GM12878 (cell line): ENCODE measurements at regions not wholly inside any gene's neighbourhood (a gene's known extent, or its start where the extent isn't known, plus 50 kb on each side); places are given as distances from the start of the nearest gene placed in this dataset.

Source experiments
- ATAC-seq: fragments of 200-7000 bp; cut with Tn5 transposase; 3 replicates; pipeline ENCODE4 v1.9.1; 2020; ENCODE audit warnings: mild to moderate bottlenecking, moderate library complexity
- BruUV-seq: library from RNA; stranded (reverse); fragments of 400-500 nt; replicated peaks from 2 replicates; lab custom pipeline; 2021; lab: Mats Ljungman, UMichigan
- CTCF ChIA-PET: fragments of 300-600 bp; sonication (Branson Sonifier 250); formaldehyde crosslinking; extraction: SDS; loops from one replicate; lab custom pipeline; 2021; ENCODE audit warnings: inconsistent platforms; lab: Yijun Ruan, JAX
- POLR2A ChIA-PET: fragments of 350-600 bp; formaldehyde crosslinking; extraction: SDS; loops from one replicate; lab custom pipeline; 2021; ENCODE audit warnings: inconsistent platforms; lab: Charles Lee
- RAD21 ChIA-PET: fragments of 300-600 bp; sonication (Branson Sonifier 250); formaldehyde crosslinking; loops from one replicate; lab custom pipeline; 2023; ENCODE audit warnings: antibody characterized with exemption; ENCODE audit not compliant: unreplicated experiment; lab: Charles Lee
- SMC1A ChIA-PET: fragments of 300-600 bp; sonication (Branson Sonifier 250); formaldehyde crosslinking; loops from one replicate; lab custom pipeline; 2023; ENCODE audit not compliant: unreplicated experiment, uncharacterized antibody; lab: Charles Lee
- DNase-seq: peaks from one replicate; pipeline ENCODE4 v3.0.0-alpha.2; 2011; ENCODE audit warnings: low read depth, low spot score
- FAIRE-seq: peaks from 3 replicates; lab custom pipeline; 2011; peaks lifted over from hg19 to GRCh38; lab: Jason Lieb, UNC
- H2AFZ ChIP-seq: 2 replicates; pipeline ENCODE4 v1.6.0; 2011; ENCODE audit warnings: low read depth, low read length, control low read depth; ENCODE audit not compliant: control insufficient read depth
- H3K27ac ChIP-seq: 2 replicates; pipeline ENCODE4 v1.5.1; 2011; ENCODE audit warnings: control low read depth; ENCODE audit not compliant: control insufficient read depth, insufficient read depth
- H3K27me3 ChIP-seq, 2 experiments: replicated peaks in 1 of 2; 2 replicates each; pipeline versions ENCODE4 v1.6.0 to v1.6.1; 2011; ENCODE audit warnings: low read length in 1 of 2; ENCODE audit not compliant: control insufficient read depth in 2 of 2, insufficient read depth in 2 of 2
- H3K36me3 ChIP-seq, 2 experiments: 2 replicates each; pipeline ENCODE4 v1.5.1; 2011; ENCODE audit warnings: low read length in 1 of 2; ENCODE audit not compliant: control insufficient read depth in 2 of 2, insufficient read depth in 2 of 2
- H3K4me1 ChIP-seq: 2 replicates; pipeline ENCODE4 v1.6.1; 2011; ENCODE audit warnings: mild to moderate bottlenecking, low read length, moderate library complexity, mixed read lengths; ENCODE audit not compliant: control insufficient read depth, insufficient read depth
- H3K4me2 ChIP-seq: 2 replicates; pipeline ENCODE4 v1.6.0; 2011; ENCODE audit warnings: control low read depth; ENCODE audit not compliant: control insufficient read depth, insufficient read depth
- H3K4me3 ChIP-seq: fragments of 200-600 bp; sonication (generic); 2 replicates; pipeline ENCODE4 v1.5.1; 2016
- H3K79me2 ChIP-seq: 2 replicates; pipeline ENCODE4 v1.6.0; 2011; ENCODE audit warnings: low read length; ENCODE audit not compliant: control insufficient read depth, insufficient read depth
- H3K9ac ChIP-seq: 2 replicates; pipeline ENCODE4 v1.8.0; 2011; ENCODE audit warnings: low read length, control low read depth, mixed read lengths; ENCODE audit not compliant: control insufficient read depth, insufficient read depth
- H3K9me3 ChIP-seq: replicated peaks from 3 replicates; pipeline ENCODE4 v1.5.1; 2011; ENCODE audit warnings: mild to moderate bottlenecking, low read length; ENCODE audit not compliant: control insufficient read depth, insufficient read depth
- H4K20me1 ChIP-seq: 2 replicates; pipeline ENCODE4 v1.6.0; 2011; ENCODE audit not compliant: control insufficient read depth, insufficient read depth
- DPF2 ChIP-seq: fragments of 450-650 bp; IDR thresholded peaks from 2 replicates; pipeline ENCODE4 v1.6.1; 2017; ENCODE audit warnings: mild to moderate bottlenecking
- EED ChIP-seq: sonication (generic); IDR thresholded peaks from 2 replicates; pipeline ENCODE4 v1.6.1; 2016; ENCODE audit warnings: antibody characterized with exemption, low read depth
- EGR1 ChIP-seq, 2 experiments: IDR thresholded peaks; 1 replicate in 1 of 2; 2 replicates in 1 of 2; pipeline ENCODE4 v1.6.1; 2011 to 2012; ENCODE audit warnings: low read depth in 2 of 2, low read length in 2 of 2, borderline replicate concordance in 1 of 2, mild to moderate bottlenecking in 1 of 2, moderate library complexity in 1 of 2
- FOXK2 ChIP-seq: fragments of 450-650 bp; IDR thresholded peaks from 2 replicates; pipeline ENCODE4 v1.6.1; 2017; ENCODE audit warnings: mild to moderate bottlenecking, moderate library complexity
- FOXM1 ChIP-seq: IDR thresholded peaks from 2 replicates; pipeline ENCODE4 v1.6.1; 2012; ENCODE audit warnings: low read depth, mild to moderate bottlenecking, inconsistent platforms, low read length, moderate library complexity
- JUNB ChIP-seq: IDR thresholded peaks from 2 replicates; pipeline ENCODE4 v1.6.1; 2016; ENCODE audit warnings: antibody characterized with exemption, mild to moderate bottlenecking
- KAT2A ChIP-seq: conservative IDR thresholded peaks from 2 replicates; pipeline ENCODE4 v1.6.1; 2011; ENCODE audit warnings: low read depth, low read length; ENCODE audit not compliant: control insufficient read depth
- LARP7 ChIP-seq: fragments of 450-650 bp; IDR thresholded peaks from 2 replicates; pipeline ENCODE4 v1.6.1; 2017; ENCODE audit warnings: mild to moderate bottlenecking
- MAX ChIP-seq: IDR thresholded peaks from 2 replicates; pipeline ENCODE4 v1.6.1; 2012; ENCODE audit warnings: low read depth, low read length, improper control_type of control experiment
- PBX3 ChIP-seq: IDR thresholded peaks from 2 replicates; pipeline ENCODE4 v1.6.1; 2011; ENCODE audit warnings: mild to moderate bottlenecking, low read depth, low read length, moderate library complexity; ENCODE audit not compliant: insufficient replicate concordance
- RAD51 ChIP-seq: fragments of 450-650 bp; IDR thresholded peaks from 2 replicates; pipeline ENCODE4 v1.6.1; 2016; ENCODE audit warnings: moderate library complexity, mild to moderate bottlenecking, inconsistent platforms
- RUNX3 ChIP-seq: IDR thresholded peaks from 2 replicates; pipeline ENCODE4 v1.6.1; 2012; ENCODE audit warnings: low read length, inconsistent platforms
- SP1 ChIP-seq: IDR thresholded peaks from one replicate; pipeline ENCODE4 v1.6.1; 2011; ENCODE audit warnings: low read depth, low read length
- SREBF2 ChIP-seq: IDR thresholded peaks from 2 replicates; pipeline ENCODE4 v1.6.1; 2012; ENCODE audit warnings: mild to moderate bottlenecking, low read length
- STAT3 ChIP-seq: IDR thresholded peaks from 2 replicates; pipeline ENCODE4 v1.6.1; 2011; ENCODE audit warnings: low read depth, low read length, improper control_type of control experiment
- ZBED1 ChIP-seq: IDR thresholded peaks from 2 replicates; pipeline ENCODE4 v1.6.1; 2016; ENCODE audit warnings: borderline replicate concordance
- WGBS: methylation state at CpG from one replicate; pipeline ENCODE4 v1.1.6; 2016; ENCODE audit warnings: low lambda C conversion rate; ENCODE audit not compliant: insufficient replicate concordance, insufficient coverage; ENCODE audit errors: missing lambda C conversion rate; 5-methylcytosine and 5-hydroxymethylcytosine counted together
- in situ Hi-C: fragments of 300-500 bp; cut with MboI; formaldehyde crosslinking; loops from 9 replicates; pipeline ENCODE4 v1.14.3; 2018; ENCODE audit warnings: mixed read lengths
- intact Hi-C: fragments of 100-400 bp; cut with micrococcal nuclease; formaldehyde crosslinking; loops from one replicate; pipeline ENCODE4 v1.14.2; 2022; ENCODE audit not compliant: unreplicated experiment

GRCh38 chr13:106686163-106686562 is 118.2 kb upstream of the ARGLU1 start (continued):
- TF ChIP-seq SREBF2 (no peak), SP1 (no peak)
- TF ChIP-seq, all 136 proteins: peak for 0

- ChIA-PET CTCF (interaction anchor here (1.1 kb wide), 1 partner anchor 20 kb away, joined by 4 read pairs; no protein-coding TSS in a partner anchor), POLR2A (no interaction called here), RAD21 (no interaction called here), SMC1A (no interaction called here)
- TF ChIP-seq DPF2 (no peak), LARP7 (no peak), EED (no peak)
- Histone ChIP-seq H3K79me2 (no peaks in the 10 kb centered on the region), H3K4me3 (no peak overlapping the region), H3K36me3 (no peaks in the 10 kb centered on the region), H3K4me1 (no peaks in the 10 kb centered on the region), H4K20me1 (no peaks in the 10 kb centered on the region), H3K27me3 (no peaks in the 10 kb centered on the region; a peak in 1 of 4 replicates), H3K9ac (no peak overlapping the region), H2AFZ (no peak overlapping the region), H3K9me3 (no peaks in the 10 kb centered on the region), H3K27ac (no peak overlapping the region), H3K4me2 (no peak overlapping the region)
- FAIRE-seq = no peak
- in situ Hi-C loops = no loop called here
- 41% methylated on average over 6 of the region's 6 CpGs for WGBS
- no peak for ATAC-seq
- no TSS peak for BruUV-seq
- no peak for DNase-seq
- intact Hi-C loops = no loop called here
Measured at GRCh38 chr13:106685143-106685542, 117.2 kb upstream of the ARGLU1 start.

GRCh38 chr13:106683918-106684317 is 116.0 kb upstream of the ARGLU1 start:
- H3K9me3 ChIP-seq = no peaks in the 10 kb centered on the region
- no peak overlapping the region for H3K9ac ChIP-seq
- ChIA-PET RAD21 (no interaction called here), POLR2A (no interaction called here), CTCF (interaction anchor here (1.1 kb wide), 1 partner anchor 19 kb away, joined by 4 read pairs; no protein-coding TSS in a partner anchor), SMC1A (no interaction called here)
- no peaks in the 10 kb centered on the region for H3K79me2 ChIP-seq
- H3K4me2 ChIP-seq = no peak overlapping the region
- in situ Hi-C loops (no loop called here), intact Hi-C loops (no loop called here)
- DNase-seq = no peak
- H4K20me1 ChIP-seq = no peaks in the 10 kb centered on the region
- no peak for FAIRE-seq
- no peak overlapping the region for H3K4me3 ChIP-seq
- no peaks in the 10 kb centered on the region; a peak in 1 of 4 replicates for H3K27me3 ChIP-seq
- no peak overlapping the region for H3K27ac ChIP-seq
- ATAC-seq = no peak
- H3K36me3 ChIP-seq = no peaks in the 10 kb centered on the region
- WGBS = 69% methylated on average over 3 of the region's 3 CpGs
- H3K4me1 ChIP-seq = no peaks in the 10 kb centered on the region
- no TSS peak for BruUV-seq
- no peak overlapping the region for H2AFZ ChIP-seq
- no peak for TF ChIP-seq JUNB
- no peak for TF ChIP-seq RUNX3
- TF ChIP-seq KAT2A = no peak
- no peak for TF ChIP-seq EGR1 (IDR thresholded peaks at IDR 0.05; ENCODE audit: borderline replicate concordance in 1 of 2, low read depth in 2 of 2, low read length in 2 of 2)
- no peak for TF ChIP-seq ZBED1
- TF ChIP-seq STAT3 = no peak
- TF ChIP-seq FOXK2 = no peak
- no peak for TF ChIP-seq PBX3
- TF ChIP-seq MAX = no peak
- no peak for TF ChIP-seq FOXM1
- no peak for TF ChIP-seq RAD51
- TF ChIP-seq, all 136 proteins: peak for 0
